Activated B cell treated with CpG ODN at 0.5 μM for 24 hours (primary cell): ENCODE measurements at regions not wholly inside any gene's neighbourhood (a gene's known extent, or its start where the extent isn't known, plus 50 kb on each side); places are given as distances from the start of the nearest gene placed in this dataset.

ENCODE experiments used
- ATAC-seq: fragments of 200-7000 bp; cut with Tn5 transposase; one replicate; pipeline ENCODE4 v1.10.0; 2021; ENCODE audit warnings: low read depth, mild to moderate bottlenecking, moderate library complexity
- CTCF ChIA-PET: fragments of 350-600 bp; sonication (Branson Sonifier 250); formaldehyde crosslinking; loops from one replicate; lab custom pipeline; 2021; ENCODE audit warnings: antibody characterized with exemption; lab: Charles Lee
- POLR2A ChIA-PET: fragments of 350-600 bp; sonication (Branson Sonifier 250); formaldehyde crosslinking; loops from one replicate; lab custom pipeline; 2021; ENCODE audit warnings: antibody characterized with exemption; lab: Charles Lee
- DNase-seq: peaks from one replicate; pipeline ENCODE4 v3.0.0; 2022
- H3K27ac Mint-ChIP-seq: one replicate; pipeline ENCODE4 v1.8.0; 2020; ENCODE audit warnings: mixed read lengths
- H3K27me3 Mint-ChIP-seq: one replicate; pipeline ENCODE4 v1.8.0; 2021; ENCODE audit warnings: mixed read lengths
- H3K36me3 Mint-ChIP-seq: one replicate; pipeline ENCODE4 v1.8.0; 2021; ENCODE audit warnings: low read depth, mixed read lengths
- H3K4me1 Mint-ChIP-seq: one replicate; pipeline ENCODE4 v1.8.0; 2021; ENCODE audit warnings: mixed read lengths
- H3K4me3 Mint-ChIP-seq: one replicate; pipeline ENCODE4 v1.8.0; 2020; ENCODE audit warnings: mild to moderate bottlenecking, mixed read lengths
- H3K9me3 Mint-ChIP-seq: one replicate; pipeline ENCODE4 v1.8.0; 2020; ENCODE audit warnings: mixed read lengths
- CTCF ChIP-seq: fragments of 200-600 bp; IDR thresholded peaks from one replicate; pipeline ENCODE4 v1.8.0; 2022; ENCODE audit warnings: antibody characterized with exemption, mild to moderate bottlenecking
- intact Hi-C: fragments of 100-400 bp; cut with micrococcal nuclease; formaldehyde crosslinking; loops from one replicate; pipeline ENCODE4 v1.15.1; 2024

DNA sequence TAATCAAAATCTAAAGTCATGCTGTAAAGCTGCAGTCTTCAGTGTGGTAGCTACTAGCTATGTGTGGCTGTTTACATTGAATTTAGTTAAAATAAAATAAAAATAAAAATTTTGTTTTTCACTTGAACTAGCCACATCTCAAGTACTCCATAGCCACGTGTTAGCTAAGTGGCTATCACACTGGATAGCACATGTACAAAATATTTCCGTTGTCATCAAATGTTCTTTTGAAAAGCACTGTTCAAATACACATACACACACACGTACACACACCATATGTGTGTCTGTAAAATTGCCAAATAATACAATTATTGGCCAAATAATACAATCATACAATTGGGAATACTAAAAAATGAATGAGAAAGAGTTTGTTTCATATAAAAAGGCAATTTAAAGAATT is 778.2 kb upstream of the FLRT2 start:
- H3K4me1 Mint-ChIP-seq, result no peaks in the 10 kb centered on the region
- no peak for TF ChIP-seq CTCF
- DNase-seq (no peak), ATAC-seq (no peak)
- H3K9me3 Mint-ChIP-seq, result peaks cover 23% of the 10 kb centered on the region
- no peak overlapping the region for H3K27ac Mint-ChIP-seq
- ChIA-PET CTCF (no interaction called here), POLR2A (no interaction called here)
- no peaks in the 10 kb centered on the region for H3K27me3 Mint-ChIP-seq
- no peak overlapping the region for H3K4me3 Mint-ChIP-seq
- H3K36me3 Mint-ChIP-seq, result no peaks in the 10 kb centered on the region
- intact Hi-C loops, result no loop called here

GRCh38 chr14:84760489-84761126 is 769.3 kb upstream of the FLRT2 start:
- ATAC-seq (no peak), DNase-seq (no peak)
- Mint-ChIP-seq H3K4me3 (no peak overlapping the region), H3K27me3 (no peaks in the 10 kb centered on the region), H3K9me3 (peaks cover 13% of the 10 kb centered on the region), H3K36me3 (no peaks in the 10 kb centered on the region), H3K27ac (no peak overlapping the region), H3K4me1 (no peaks in the 10 kb centered on the region)
- TF ChIP-seq CTCF, result no peak
- POLR2A ChIA-PET, result no interaction called here
- CTCF ChIA-PET, result no interaction called here
- intact Hi-C loops, result no loop called here

GRCh38 chr14:84767434-84767833 is 762.5 kb upstream of the FLRT2 start:
- CTCF ChIA-PET, result no interaction called here
- TF ChIP-seq CTCF, result no peak
- intact Hi-C loops, result no loop called here
- Mint-ChIP-seq H3K4me1 (no peaks in the 10 kb centered on the region), H3K4me3 (no peak overlapping the region), H3K36me3 (no peaks in the 10 kb centered on the region), H3K9me3 (peaks cover 18% of the 10 kb centered on the region), H3K27me3 (no peaks in the 10 kb centered on the region), H3K27ac (no peak overlapping the region)
- POLR2A ChIA-PET, result no interaction called here
- no peak for DNase-seq
- no peak for ATAC-seq

DNA sequence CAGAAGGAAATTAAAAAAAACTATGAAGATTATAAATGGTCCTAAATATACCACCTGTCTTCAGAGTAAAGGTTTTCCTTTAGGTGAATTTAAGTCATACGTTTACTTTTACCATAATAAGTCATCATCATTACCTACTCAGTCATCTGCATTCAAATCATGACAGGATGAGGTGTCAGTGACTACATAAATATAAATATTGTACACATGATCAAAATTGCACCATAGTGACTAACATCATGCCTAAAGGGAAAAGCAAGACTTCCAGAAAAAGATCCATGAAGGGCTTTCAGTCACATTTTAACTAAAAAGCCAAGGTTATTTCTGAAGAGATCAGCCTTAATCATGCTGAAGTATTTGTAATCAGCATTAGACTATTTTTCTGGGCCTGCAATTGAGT is 759.9 kb upstream of the FLRT2 start:
- Mint-ChIP-seq H3K27ac (no peak overlapping the region), H3K4me3 (no peak overlapping the region), H3K9me3 (peaks cover 19% of the 10 kb centered on the region), H3K27me3 (no peaks in the 10 kb centered on the region), H3K36me3 (no peaks in the 10 kb centered on the region), H3K4me1 (no peaks in the 10 kb centered on the region)
- ChIA-PET POLR2A (no interaction called here), CTCF (no interaction called here)
- intact Hi-C loops, result no loop called here
- no peak for ATAC-seq
- no peak for DNase-seq
- TF ChIP-seq CTCF, result no peak

DNA sequence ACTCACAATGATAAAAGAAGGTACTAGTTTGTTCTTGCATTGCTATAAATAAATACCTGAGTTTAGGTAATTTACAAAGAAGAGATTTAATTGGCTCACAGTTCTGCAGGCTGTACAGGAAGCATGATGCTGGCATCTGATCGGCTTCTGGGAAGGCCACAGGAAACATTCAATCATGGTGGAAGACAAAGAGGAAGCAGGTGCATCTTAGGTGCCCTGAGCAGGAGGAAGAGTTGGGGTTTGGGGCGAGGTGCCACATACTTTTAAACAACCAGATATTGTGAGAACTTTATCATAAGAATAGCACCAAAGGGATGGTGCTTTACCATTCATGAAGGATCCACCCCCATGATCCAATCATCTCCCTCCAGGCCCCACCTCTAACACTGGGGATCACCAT is 752.6 kb upstream of the FLRT2 start:
- DNase-seq (no peak), ATAC-seq (no peak)
- ChIA-PET CTCF (no interaction called here), POLR2A (no interaction called here)
- Mint-ChIP-seq H3K27ac (no peak overlapping the region), H3K4me3 (no peak overlapping the region), H3K9me3 (peaks cover 15% of the 10 kb centered on the region), H3K36me3 (no peaks in the 10 kb centered on the region), H3K27me3 (no peaks in the 10 kb centered on the region), H3K4me1 (no peaks in the 10 kb centered on the region)
- intact Hi-C loops, result no loop called here
- no peak for TF ChIP-seq CTCF
